ENCODE measurements at regions not wholly inside any gene's neighbourhood (a gene's known extent, or its start where the extent isn't known, plus 50 kb on each side); places are given as distances from the start of the nearest gene placed in this dataset.

- no peaks in the 10 kb centered on the region for H3K4me1 ChIP-seq (ENCODE audit: control insufficient read depth in 2 of 2, insufficient read depth in 1 of 2, low read depth in 1 of 2, low read length in 2 of 2)
- no CpG with 5 or more reads among the region's 3 CpGs for WGBS, 2 donors (ENCODE audit: extremely low coverage in 2 of 2, insufficient read length in 2 of 2, insufficient replicate concordance in 1 of 2)
- H3K79me1 ChIP-seq (ENCODE audit: low read depth, low read length), result no peaks in the 10 kb centered on the region
- no peak overlapping the region for H2BK5ac ChIP-seq (ENCODE audit: low read length)
- H3K23ac ChIP-seq (ENCODE audit: low read depth, low read length, poor library complexity), result no peak overlapping the region
- no peak overlapping the region for H2AK5ac ChIP-seq (ENCODE audit: low read depth, low read length)
- H3K36me3 ChIP-seq (replicated peaks in 1 of 2; ENCODE audit: control insufficient read depth in 2 of 2, insufficient read depth in 2 of 2, low read length in 2 of 2), result no peaks in the 10 kb centered on the region
- peaks cover 5 to 6% of the 10 kb centered on the region in 2 donors for H3K9me3 ChIP-seq (replicated peaks in 1 of 2; ENCODE audit: control insufficient read depth in 2 of 2, insufficient read depth in 1 of 2, low read depth in 1 of 2, low read length in 2 of 2)
- H3K14ac ChIP-seq (ENCODE audit: low read length), result no peak overlapping the region
- no peak overlapping the region for H4K8ac ChIP-seq (ENCODE audit: low read depth, low read length)
- no peak overlapping the region for H3K27ac ChIP-seq (replicated peaks; ENCODE audit: low read length)
- no peak overlapping the region for H2BK120ac ChIP-seq (ENCODE audit: low read depth, low read length)
- H2AFZ ChIP-seq (ENCODE audit: low read length), result no peak overlapping the region
- no peak overlapping the region for H2BK12ac ChIP-seq (ENCODE audit: low read length)
- H3K4me2 ChIP-seq (ENCODE audit: insufficient read depth, low read length, poor library complexity, severe bottlenecking), result no peak overlapping the region
- no peak overlapping the region for H3K4me3 ChIP-seq (ENCODE audit: low read length in 2 of 2)
- no peak overlapping the region for H3K4ac ChIP-seq (ENCODE audit: low read length)
- no peak overlapping the region for H4K91ac ChIP-seq (ENCODE audit: low read depth, low read length, poor library complexity)
- H3K9ac ChIP-seq (ENCODE audit: low read depth, low read length, poor library complexity), result no peak overlapping the region
- H3K18ac ChIP-seq (ENCODE audit: low read length), result no peak overlapping the region
- DNase-seq (ENCODE audit: low spot score), result no peak
- H3K27me3 ChIP-seq (ENCODE audit: control insufficient read depth in 3 of 3, insufficient read depth in 3 of 3, low read depth in 1 of 3, low read length in 3 of 3), result no peaks in the 10 kb centered on the region
- H2BK15ac ChIP-seq (ENCODE audit: low read length), result no peak overlapping the region
Observed at GRCh38 chr1:8176279-8176678, 141.6 kb upstream of the SLC45A1 start.

DNA sequence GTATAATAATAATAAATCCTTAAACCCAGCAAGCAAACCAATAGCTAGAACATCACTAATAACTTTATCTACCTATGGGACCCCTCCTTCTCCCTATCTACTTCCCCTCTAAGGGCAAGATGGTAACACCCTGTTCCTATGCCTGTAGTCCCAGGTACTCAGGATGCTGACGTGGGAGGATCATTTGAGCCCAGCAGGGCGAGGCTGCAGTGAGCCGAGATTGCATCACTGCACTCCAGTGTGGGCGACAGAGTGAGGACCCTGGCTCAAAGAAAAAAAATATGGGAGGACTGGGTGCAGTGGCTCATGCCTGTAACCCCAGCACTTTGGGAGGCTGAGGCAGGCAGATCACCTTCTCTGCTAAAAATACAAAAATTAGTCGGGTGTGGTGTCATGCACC, 143.1 kb upstream of the SLC45A1 start:
- H3K27ac ChIP-seq (replicated peaks; ENCODE audit: low read length), result no peak overlapping the region
- no peak overlapping the region for H3K4ac ChIP-seq (ENCODE audit: low read length)
- H3K14ac ChIP-seq (ENCODE audit: low read length), result no peak overlapping the region
- no peaks in the 10 kb centered on the region for H3K36me3 ChIP-seq (replicated peaks in 1 of 2; ENCODE audit: control insufficient read depth in 2 of 2, insufficient read depth in 2 of 2, low read length in 2 of 2)
- no peak overlapping the region for H2BK12ac ChIP-seq (ENCODE audit: low read length)
- no peak overlapping the region for H2BK15ac ChIP-seq (ENCODE audit: low read length)
- H2BK120ac ChIP-seq (ENCODE audit: low read depth, low read length), result no peak overlapping the region
- H2AFZ ChIP-seq (ENCODE audit: low read length), result no peak overlapping the region
- H2AK5ac ChIP-seq (ENCODE audit: low read depth, low read length), result no peak overlapping the region
- H4K8ac ChIP-seq (ENCODE audit: low read depth, low read length), result no peak overlapping the region
- no peak overlapping the region for H4K91ac ChIP-seq (ENCODE audit: low read depth, low read length, poor library complexity)
- H3K79me1 ChIP-seq (ENCODE audit: low read depth, low read length), result no peaks in the 10 kb centered on the region
- peaks cover 5 to 6% of the 10 kb centered on the region in 2 donors for H3K9me3 ChIP-seq (replicated peaks in 1 of 2; ENCODE audit: control insufficient read depth in 2 of 2, insufficient read depth in 1 of 2, low read depth in 1 of 2, low read length in 2 of 2)
- H3K4me3 ChIP-seq (ENCODE audit: low read length in 2 of 2), result no peak overlapping the region
- no peaks in the 10 kb centered on the region for H3K27me3 ChIP-seq (ENCODE audit: control insufficient read depth in 3 of 3, insufficient read depth in 3 of 3, low read depth in 1 of 3, low read length in 3 of 3)
- no peak overlapping the region for H3K9ac ChIP-seq (ENCODE audit: low read depth, low read length, poor library complexity)
- no peak overlapping the region for H3K18ac ChIP-seq (ENCODE audit: low read length)
- no peak overlapping the region for H3K4me2 ChIP-seq (ENCODE audit: insufficient read depth, low read length, poor library complexity, severe bottlenecking)
- no peak for DNase-seq (ENCODE audit: low spot score)
- H3K23ac ChIP-seq (ENCODE audit: low read depth, low read length, poor library complexity), result no peak overlapping the region
- no peak overlapping the region for H2BK5ac ChIP-seq (ENCODE audit: low read length)
- no CpG with 5 or more reads among the region's 5 CpGs for WGBS, 2 donors (ENCODE audit: extremely low coverage in 2 of 2, insufficient read length in 2 of 2, insufficient replicate concordance in 1 of 2)
- peaks cover 0 to 2% of the 10 kb centered on the region in 2 donors for H3K4me1 ChIP-seq (ENCODE audit: control insufficient read depth in 2 of 2, insufficient read depth in 1 of 2, low read depth in 1 of 2, low read length in 2 of 2)

DNA sequence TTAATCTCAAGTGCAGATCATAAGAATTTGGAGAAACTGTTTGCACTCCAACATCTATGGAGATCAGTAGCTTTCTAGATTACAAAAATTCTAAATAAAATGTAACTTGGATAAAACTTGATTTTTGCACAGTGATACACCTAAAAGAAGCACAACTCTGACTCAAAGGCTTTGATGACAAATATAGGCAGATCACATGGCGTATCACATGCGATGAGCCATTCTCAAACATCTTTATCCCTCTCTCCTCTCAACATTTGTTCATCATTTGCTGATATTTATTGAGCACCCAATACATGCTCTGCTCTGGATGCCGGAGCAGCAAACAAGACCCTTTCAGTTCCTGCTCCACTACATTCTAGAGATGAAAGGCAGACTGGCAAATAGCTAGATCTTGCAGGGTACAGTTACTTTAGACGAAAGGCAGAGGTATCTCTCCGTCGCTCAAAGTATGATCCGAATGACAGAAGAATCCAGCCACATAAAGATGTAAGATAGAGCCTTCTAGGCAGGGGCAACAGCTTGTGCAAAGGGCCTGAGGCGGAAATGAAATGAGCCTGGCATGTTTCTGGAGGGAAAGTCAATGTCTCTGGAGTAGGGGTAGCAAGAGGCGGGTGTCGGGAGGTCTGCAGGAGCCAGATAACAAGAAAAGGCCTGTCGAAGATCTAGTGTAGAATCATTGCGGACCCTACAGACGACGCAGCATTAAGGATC, 145.8 kb upstream of the ERRFI1 start:
- H2BK15ac ChIP-seq (ENCODE audit: low read length), result no peak overlapping the region
- no peaks in the 10 kb centered on the region for H3K79me1 ChIP-seq (ENCODE audit: low read depth, low read length)
- no peaks in the 10 kb centered on the region for H3K27me3 ChIP-seq (ENCODE audit: control insufficient read depth in 3 of 3, insufficient read depth in 3 of 3, low read depth in 1 of 3, low read length in 3 of 3)
- H2AFZ ChIP-seq (ENCODE audit: low read length), result no peak overlapping the region
- H2BK120ac ChIP-seq (ENCODE audit: low read depth, low read length), result no peak overlapping the region
- no peak overlapping the region for H3K4me2 ChIP-seq (ENCODE audit: insufficient read depth, low read length, poor library complexity, severe bottlenecking)
- H3K27ac ChIP-seq (replicated peaks; ENCODE audit: low read length), result no peak overlapping the region
- no peaks in the 10 kb centered on the region for H3K9me3 ChIP-seq (replicated peaks in 1 of 2; ENCODE audit: control insufficient read depth in 2 of 2, insufficient read depth in 1 of 2, low read depth in 1 of 2, low read length in 2 of 2)
- no peak overlapping the region for H3K9ac ChIP-seq (ENCODE audit: low read depth, low read length, poor library complexity)
- H4K8ac ChIP-seq (ENCODE audit: low read depth, low read length), result no peak overlapping the region
- no peak overlapping the region for H3K14ac ChIP-seq (ENCODE audit: low read length)
- no peak overlapping the region for H3K4me3 ChIP-seq (ENCODE audit: low read length in 2 of 2)
- DNase-seq (ENCODE audit: low spot score), result no peak
- no peak overlapping the region for H3K4ac ChIP-seq (ENCODE audit: low read length)
- no peak overlapping the region for H3K18ac ChIP-seq (ENCODE audit: low read length)
- H3K36me3 ChIP-seq (replicated peaks in 1 of 2; ENCODE audit: control insufficient read depth in 2 of 2, insufficient read depth in 2 of 2, low read length in 2 of 2), result no peaks in the 10 kb centered on the region
- no peak overlapping the region for H4K91ac ChIP-seq (ENCODE audit: low read depth, low read length, poor library complexity)
- peaks cover 3 to 5% of the 10 kb centered on the region in 2 donors for H3K4me1 ChIP-seq (ENCODE audit: control insufficient read depth in 2 of 2, insufficient read depth in 1 of 2, low read depth in 1 of 2, low read length in 2 of 2)
- WGBS, 2 donors (ENCODE audit: extremely low coverage in 2 of 2, insufficient read length in 2 of 2, insufficient replicate concordance in 1 of 2), result no CpG with 5 or more reads among the region's 14 CpGs
- no peak overlapping the region for H2AK5ac ChIP-seq (ENCODE audit: low read depth, low read length)
- H3K23ac ChIP-seq (ENCODE audit: low read depth, low read length, poor library complexity), result no peak overlapping the region
- H2BK5ac ChIP-seq (ENCODE audit: low read length), result no peak overlapping the region
- no peak overlapping the region for H2BK12ac ChIP-seq (ENCODE audit: low read length)

- H3K4ac ChIP-seq (ENCODE audit: low read length), result peak overlapping the region; percentile 54
- no peak overlapping the region for H4K8ac ChIP-seq (ENCODE audit: low read depth, low read length)
- no peak overlapping the region for H3K9ac ChIP-seq (ENCODE audit: low read depth, low read length, poor library complexity)
- no peak overlapping the region for H2AK5ac ChIP-seq (ENCODE audit: low read depth, low read length)
- no peaks in the 10 kb centered on the region for H3K36me3 ChIP-seq (replicated peaks in 1 of 2; ENCODE audit: control insufficient read depth in 2 of 2, insufficient read depth in 2 of 2, low read length in 2 of 2)
- no peak overlapping the region for H2BK120ac ChIP-seq (ENCODE audit: low read depth, low read length)
- H4K91ac ChIP-seq (ENCODE audit: low read depth, low read length, poor library complexity), result no peak overlapping the region
- H3K27ac ChIP-seq (replicated peaks; ENCODE audit: low read length), result no peak overlapping the region
- no peak overlapping the region for H3K4me3 ChIP-seq (ENCODE audit: low read length in 2 of 2)
- no peak overlapping the region for H2BK15ac ChIP-seq (ENCODE audit: low read length)
- H2BK5ac ChIP-seq (ENCODE audit: low read length), result peak overlapping the region; percentile 6
- no peak overlapping the region for H2BK12ac ChIP-seq (ENCODE audit: low read length)
- no peak overlapping the region for H3K14ac ChIP-seq (ENCODE audit: low read length)
- H3K79me1 ChIP-seq (ENCODE audit: low read depth, low read length), result no peaks in the 10 kb centered on the region
- peaks cover 5% of the 10 kb centered on the region in 2 donors for H3K4me1 ChIP-seq (ENCODE audit: control insufficient read depth in 2 of 2, insufficient read depth in 1 of 2, low read depth in 1 of 2, low read length in 2 of 2)
- H3K27me3 ChIP-seq (ENCODE audit: control insufficient read depth in 3 of 3, insufficient read depth in 3 of 3, low read depth in 1 of 3, low read length in 3 of 3), result no peaks in the 10 kb centered on the region
- no CpG with 5 or more reads among the region's 13 CpGs for whole genome bisulfite sequencing, 2 donors (ENCODE audit: extremely low coverage in 2 of 2, insufficient read length in 2 of 2, insufficient replicate concordance in 1 of 2)
- H3K18ac ChIP-seq (ENCODE audit: low read length), result peak overlapping the region; percentile 72
- H3K4me2 ChIP-seq (ENCODE audit: insufficient read depth, low read length, poor library complexity, severe bottlenecking), result no peak overlapping the region
- H2AFZ ChIP-seq (ENCODE audit: low read length), result peak overlapping the region; percentile 89
- no peak overlapping the region for H3K23ac ChIP-seq (ENCODE audit: low read depth, low read length, poor library complexity)
- H3K9me3 ChIP-seq (replicated peaks in 1 of 2; ENCODE audit: control insufficient read depth in 2 of 2, insufficient read depth in 1 of 2, low read depth in 1 of 2, low read length in 2 of 2), result no peaks in the 10 kb centered on the region
- no peak for DNase-seq (ENCODE audit: low spot score)
Observed at GRCh38 chr1:8170059-8170835, 144.1 kb upstream of the ERRFI1 start.

All from neuronal stem cell (in vitro differentiated cells).